ENCODE measurements at regions not wholly inside any gene's neighbourhood (a gene's known extent, or its start where the extent isn't known, plus 50 kb on each side); places are given as distances from the start of the nearest gene placed in this dataset.

- TF ChIP-seq CTCF (conservative IDR thresholded peaks at IDR 0.05; ENCODE audit: low read depth) = no peak
- H3K27ac ChIP-seq = no peak overlapping the region
- CTCF ChIA-PET = interaction anchor here (0.7 kb wide), 1 partner anchor 44 kb away, joined by 5 read pairs; no protein-coding TSS in a partner anchor
- DNase-seq (ENCODE audit: low spot score) = no peak
- POLR2A ChIA-PET (ENCODE audit: low non-redundant PET) = no interaction called here
Observed at GRCh38 chr6:22432060-22432459, 135.2 kb upstream of the PRL start.

- DNase-seq (ENCODE audit: low spot score) = no peak
- CTCF ChIA-PET = interaction anchor here (0.5 kb wide), 1 partner anchor 499 kb away, joined by 3 read pairs; no protein-coding TSS in a partner anchor
- H3K27ac ChIP-seq = no peak overlapping the region
- POLR2A ChIA-PET (ENCODE audit: low non-redundant PET) = no interaction called here
- TF ChIP-seq CTCF (conservative IDR thresholded peaks at IDR 0.05; ENCODE audit: low read depth) = no peak
Observed at GRCh38 chr6:22433745-22434144, 135.6 kb upstream of the HDGFL1 start.

GRCh38 chr6:22435151-22435550 is 134.2 kb upstream of the HDGFL1 start:
- no peak for DNase-seq (ENCODE audit: low spot score)
- H3K27ac ChIP-seq = no peak overlapping the region
- no peak for TF ChIP-seq CTCF (conservative IDR thresholded peaks at IDR 0.05; ENCODE audit: low read depth)
- ChIA-PET CTCF (no interaction called here), POLR2A (ENCODE audit: low non-redundant PET) (no interaction called here)

DNA sequence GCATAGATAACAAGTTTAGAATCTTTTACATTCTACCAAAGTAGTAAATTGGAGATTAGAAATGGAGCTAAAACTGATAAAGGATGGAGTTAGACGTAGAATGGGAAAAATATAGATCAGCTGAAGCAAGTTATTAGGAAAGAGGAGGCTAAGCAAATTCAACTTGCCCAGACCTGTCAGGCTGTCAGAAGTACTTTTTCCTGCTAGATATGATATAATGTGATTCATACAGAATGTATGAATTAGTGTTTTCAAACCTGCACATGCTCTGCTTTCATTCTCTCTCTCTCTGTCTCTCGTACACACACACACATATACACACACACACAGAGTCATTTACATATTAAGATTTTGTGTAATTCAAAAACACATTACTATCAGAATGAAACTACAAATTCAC is 133.2 kb upstream of the HDGFL1 start:
- no peak overlapping the region for H3K27ac ChIP-seq
- ChIA-PET POLR2A (ENCODE audit: low non-redundant PET) (no interaction called here), CTCF (interaction anchor here (0.7 kb wide), 1 partner anchor 201 kb away, joined by 3 read pairs; no protein-coding TSS in a partner anchor)
- DNase-seq (ENCODE audit: low spot score) = peak; percentile 67
- no peak for TF ChIP-seq CTCF (conservative IDR thresholded peaks at IDR 0.05; ENCODE audit: low read depth)

DNA sequence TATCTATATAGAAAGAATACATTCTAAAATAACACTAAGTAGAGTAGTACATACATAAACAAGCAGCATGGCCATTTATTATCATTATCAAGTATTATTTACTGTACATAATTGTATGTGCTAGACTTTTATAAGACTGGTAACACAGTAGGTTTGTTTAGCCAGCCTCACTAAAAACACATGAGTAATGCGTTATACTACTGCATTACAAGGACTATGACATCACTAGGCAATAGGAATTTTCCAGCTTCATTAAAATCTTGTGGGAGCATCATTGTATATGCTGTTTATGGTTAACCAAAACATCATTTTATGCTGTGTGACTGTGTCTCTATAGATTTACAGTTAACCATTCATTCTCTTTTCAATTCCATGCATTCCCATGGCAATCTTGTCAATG is 131.7 kb upstream of the HDGFL1 start:
- H3K27ac ChIP-seq = no peak overlapping the region
- no peak for TF ChIP-seq CTCF (conservative IDR thresholded peaks at IDR 0.05; ENCODE audit: low read depth)
- DNase-seq (ENCODE audit: low spot score) = no peak
- CTCF ChIA-PET = no interaction called here
- POLR2A ChIA-PET (ENCODE audit: low non-redundant PET) = no interaction called here

GRCh38 chr6:22442826-22443225 is 126.5 kb upstream of the HDGFL1 start:
- peak overlapping the region; percentile 69 for H3K27ac ChIP-seq
- DNase-seq (ENCODE audit: low spot score) = no peak
- ChIA-PET POLR2A (ENCODE audit: low non-redundant PET) (no interaction called here), CTCF (interaction anchor here (0.8 kb wide), 1 partner anchor 14 kb away, joined by 3 read pairs; no protein-coding TSS in a partner anchor)
- TF ChIP-seq CTCF (conservative IDR thresholded peaks at IDR 0.05; ENCODE audit: low read depth) = no peak

DNA sequence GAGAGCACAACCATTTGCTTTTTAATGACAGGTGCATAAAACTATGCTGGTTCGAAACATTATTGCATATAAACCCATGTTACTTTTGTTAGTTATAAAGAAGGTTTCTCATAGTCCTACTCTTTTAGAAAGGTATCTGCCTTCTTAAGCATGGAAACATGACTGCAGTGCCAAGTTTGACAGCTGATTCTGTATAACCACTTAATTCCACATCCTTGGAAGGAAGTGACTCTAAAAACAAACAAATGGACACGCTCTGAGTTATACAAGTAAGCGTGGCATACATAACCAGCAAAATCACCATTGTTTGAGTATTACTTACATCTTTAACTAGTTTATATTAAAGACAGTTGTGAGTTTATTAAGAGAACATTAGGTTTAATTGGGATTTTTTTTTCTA is 125.0 kb upstream of the HDGFL1 start:
- H3K27ac ChIP-seq = no peak overlapping the region
- ChIA-PET CTCF (no interaction called here), POLR2A (ENCODE audit: low non-redundant PET) (no interaction called here)
- TF ChIP-seq CTCF (conservative IDR thresholded peaks at IDR 0.05; ENCODE audit: low read depth) = no peak
- DNase-seq (ENCODE audit: low spot score) = no peak

All from RWPE1 (cell line).